Keratinocyte (primary cell): ENCODE measurements at regions not wholly inside any gene's neighbourhood (a gene's known extent, or its start where the extent isn't known, plus 50 kb on each side); places are given as distances from the start of the nearest gene placed in this dataset.

ENCODE experiments used
- DNase-seq: peaks from one replicate; pipeline ENCODE4 v3.0.0-alpha.2; 2011; ENCODE audit warnings: low read depth, missing footprints, low spot score
- FAIRE-seq: peaks from 2 replicates; lab custom pipeline; 2011; peaks lifted over from hg19 to GRCh38; lab: Jason Lieb, UNC
- H2AFZ ChIP-seq: 2 replicates; pipeline ENCODE4 v1.6.0; 2012; ENCODE audit warnings: low read length, control low read depth, inconsistent platforms; ENCODE audit not compliant: control insufficient read depth
- H3K27ac ChIP-seq: 2 replicates; pipeline ENCODE4 v1.5.1; 2011; ENCODE audit warnings: low read length; ENCODE audit not compliant: control insufficient read depth, insufficient read depth
- H3K27me3 ChIP-seq: 3 replicates; pipeline ENCODE4 v1.6.0; 2011; ENCODE audit warnings: low read length; ENCODE audit not compliant: control insufficient read depth, insufficient read depth; ENCODE audit errors: extremely low read depth
- H3K36me3 ChIP-seq, 2 experiments: 2 replicates in 1 of 2; 3 replicates in 1 of 2; pipeline ENCODE4 v1.5.1; 2011; ENCODE audit warnings: low read length in 2 of 2, mild to moderate bottlenecking in 1 of 2; ENCODE audit not compliant: control insufficient read depth in 2 of 2, insufficient read depth in 2 of 2; ENCODE audit errors: extremely low read depth in 1 of 2
- H3K4me1 ChIP-seq: 3 replicates; pipeline ENCODE4 v1.5.1; 2011; ENCODE audit warnings: low read length; ENCODE audit not compliant: control insufficient read depth, insufficient read depth; ENCODE audit errors: extremely low read depth
- H3K4me2 ChIP-seq: 3 replicates; pipeline ENCODE4 v1.6.0; 2011; ENCODE audit warnings: low read depth, low read length; ENCODE audit not compliant: control insufficient read depth, insufficient read depth; ENCODE audit errors: extremely low read depth
- H3K4me3 ChIP-seq, 3 experiments: fragments of 200-600 bp in 1 of 3; sonication (generic) in 1 of 3; 2 replicates in 2 of 3; 3 replicates in 1 of 3; pipeline ENCODE4 v1.5.1; 2011 to 2016; ENCODE audit warnings: low read length in 3 of 3, mild to moderate bottlenecking in 3 of 3, control low read depth in 2 of 3, inconsistent platforms in 1 of 3, low read depth in 1 of 3, mixed read lengths in 1 of 3, mixed run types in 1 of 3, moderate library complexity in 1 of 3; ENCODE audit not compliant: control insufficient read depth in 2 of 3, insufficient read depth in 2 of 3; ENCODE audit errors: extremely low read depth in 1 of 3
- H3K79me2 ChIP-seq: 2 replicates; pipeline ENCODE4 v1.6.0; 2012; ENCODE audit warnings: low read length; ENCODE audit not compliant: control insufficient read depth, insufficient read depth
- H3K9ac ChIP-seq: 3 replicates; pipeline ENCODE4 v1.6.0; 2011; ENCODE audit warnings: low read length; ENCODE audit not compliant: control insufficient read depth, insufficient read depth; ENCODE audit errors: extremely low read depth
- H3K9me1 ChIP-seq: 3 replicates; pipeline ENCODE4 v1.6.0; 2011; ENCODE audit warnings: low read length; ENCODE audit not compliant: control insufficient read depth, insufficient read depth; ENCODE audit errors: extremely low read depth
- H3K9me3 ChIP-seq: 2 replicates; pipeline ENCODE4 v1.5.1; 2012; ENCODE audit warnings: low read depth, low read length; ENCODE audit not compliant: control insufficient read depth
- H4K20me1 ChIP-seq: 3 replicates; pipeline ENCODE4 v1.6.0; 2011; ENCODE audit warnings: low read length; ENCODE audit not compliant: control insufficient read depth, insufficient read depth; ENCODE audit errors: extremely low read depth
- EZH2 ChIP-seq: IDR thresholded peaks from one replicate; pipeline ENCODE4 v1.6.1; 2012; ENCODE audit warnings: inconsistent platforms, mild to moderate bottlenecking, low read length, moderate library complexity
- dilution Hi-C: fragments of 300-500 bp; cut with MboI; formaldehyde crosslinking; loops from one replicate; pipeline ENCODE4 v1.7.0; 2020; ENCODE audit warnings: low sequenced_read_pairs; ENCODE audit not compliant: extremely low pct_ligation_motif_present
- TF ChIP-seq, protein P1 (sequence below), 3 experiments: IDR thresholded peaks in 1 of 3; conservative IDR thresholded peaks in 1 of 3; optimal IDR thresholded peaks in 1 of 3; 2 replicates in 2 of 3; 3 replicates in 1 of 3; pipeline versions ENCODE3 to v1.5.1; 2011; ENCODE audit warnings: low read length in 3 of 3, mild to moderate bottlenecking in 3 of 3, moderate library complexity in 2 of 3, control low read depth in 1 of 3, inconsistent platforms in 1 of 3; ENCODE audit not compliant: insufficient read depth in 2 of 3; ENCODE audit errors: extremely low read depth in 1 of 3

DNA sequence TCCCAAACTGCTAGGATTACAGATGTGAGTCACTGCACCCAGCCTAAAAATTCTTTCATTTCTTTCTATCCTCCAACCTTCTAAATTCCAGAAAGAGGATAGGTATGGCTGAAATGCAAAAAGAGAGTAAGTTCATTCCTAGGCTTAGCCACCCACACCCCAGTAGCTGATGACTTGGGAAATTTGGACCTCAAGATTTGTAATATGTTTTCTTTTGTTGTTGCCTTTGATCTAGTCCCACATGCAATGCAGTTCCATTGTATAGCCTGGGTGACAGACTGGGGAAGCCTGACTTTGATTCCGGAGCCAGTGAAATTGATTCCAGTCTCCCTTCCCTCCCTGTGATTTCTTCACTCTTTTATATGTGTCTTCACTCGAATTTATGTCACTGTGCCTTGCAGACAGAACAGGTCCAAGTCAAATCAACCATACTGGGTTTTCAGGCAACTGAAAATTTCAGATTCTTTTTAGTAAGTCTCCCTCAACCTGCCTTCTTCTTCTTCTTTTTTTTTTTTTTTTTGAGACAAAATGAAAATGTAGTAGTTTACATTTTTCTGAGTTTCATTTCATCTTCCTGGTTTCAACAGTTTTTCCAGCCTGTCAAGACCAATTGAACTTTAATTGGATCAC is 176.2 kb upstream of the RBPJ start:
- Histone ChIP-seq H3K4me3 (no peak overlapping the region), H3K36me3 (no peaks in the 10 kb centered on the region), H3K9me3 (no peaks in the 10 kb centered on the region), H3K9ac (no peak overlapping the region), H3K27me3 (no peaks in the 10 kb centered on the region), H2AFZ (no peak overlapping the region), H3K9me1 (no peaks in the 10 kb centered on the region), H3K4me2 (no peak overlapping the region), H4K20me1 (no peaks in the 10 kb centered on the region), H3K27ac (no peak overlapping the region), H3K79me2 (no peaks in the 10 kb centered on the region), H3K4me1 (no peaks in the 10 kb centered on the region)
- TF ChIP-seq, protein P1, sequence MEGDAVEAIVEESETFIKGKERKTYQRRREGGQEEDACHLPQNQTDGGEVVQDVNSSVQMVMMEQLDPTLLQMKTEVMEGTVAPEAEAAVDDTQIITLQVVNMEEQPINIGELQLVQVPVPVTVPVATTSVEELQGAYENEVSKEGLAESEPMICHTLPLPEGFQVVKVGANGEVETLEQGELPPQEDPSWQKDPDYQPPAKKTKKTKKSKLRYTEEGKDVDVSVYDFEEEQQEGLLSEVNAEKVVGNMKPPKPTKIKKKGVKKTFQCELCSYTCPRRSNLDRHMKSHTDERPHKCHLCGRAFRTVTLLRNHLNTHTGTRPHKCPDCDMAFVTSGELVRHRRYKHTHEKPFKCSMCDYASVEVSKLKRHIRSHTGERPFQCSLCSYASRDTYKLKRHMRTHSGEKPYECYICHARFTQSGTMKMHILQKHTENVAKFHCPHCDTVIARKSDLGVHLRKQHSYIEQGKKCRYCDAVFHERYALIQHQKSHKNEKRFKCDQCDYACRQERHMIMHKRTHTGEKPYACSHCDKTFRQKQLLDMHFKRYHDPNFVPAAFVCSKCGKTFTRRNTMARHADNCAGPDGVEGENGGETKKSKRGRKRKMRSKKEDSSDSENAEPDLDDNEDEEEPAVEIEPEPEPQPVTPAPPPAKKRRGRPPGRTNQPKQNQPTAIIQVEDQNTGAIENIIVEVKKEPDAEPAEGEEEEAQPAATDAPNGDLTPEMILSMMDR (optimal IDR thresholded peaks at IDR 0.05 in 1 of 3, IDR thresholded peaks at IDR 0.05 in 1 of 3, conservative IDR thresholded peaks at IDR 0.05 in 1 of 3; ENCODE audit: extremely low read depth in 1 of 3, insufficient read depth in 2 of 3, low read length in 3 of 3), result no peak
- no peak for TF ChIP-seq EZH2
- no peak for FAIRE-seq
- dilution Hi-C loops, result no loop called here
- no peak for DNase-seq

DNA sequence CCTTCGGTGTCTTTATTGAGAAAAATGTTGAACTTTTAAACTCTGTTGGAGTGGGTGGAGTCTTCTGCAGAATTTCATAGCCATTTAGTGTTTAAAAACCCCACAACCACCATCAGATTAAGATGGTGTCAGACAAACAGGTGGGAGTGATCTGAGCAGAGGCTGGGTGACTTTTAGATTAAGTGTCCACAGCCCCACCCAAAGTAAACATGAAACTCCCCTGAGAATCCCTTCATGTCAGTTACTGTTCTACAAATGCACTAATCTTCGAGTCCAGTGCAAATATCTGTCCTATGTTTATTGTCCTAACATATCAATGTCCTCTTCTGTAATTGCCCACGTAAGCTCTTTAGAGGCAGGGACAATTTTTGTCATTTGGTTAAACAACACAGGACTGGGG is 175.6 kb upstream of the RBPJ start:
- Histone ChIP-seq H3K4me2 (no peak overlapping the region), H3K9me3 (no peaks in the 10 kb centered on the region), H3K79me2 (no peaks in the 10 kb centered on the region), H3K27ac (no peak overlapping the region), H3K4me1 (no peaks in the 10 kb centered on the region), H4K20me1 (no peaks in the 10 kb centered on the region), H3K9me1 (no peaks in the 10 kb centered on the region), H3K9ac (no peak overlapping the region), H3K36me3 (no peaks in the 10 kb centered on the region), H2AFZ (no peak overlapping the region), H3K27me3 (no peaks in the 10 kb centered on the region), H3K4me3 (no peak overlapping the region)
- FAIRE-seq (no peak), DNase-seq (no peak)
- TF ChIP-seq, protein P1 (optimal IDR thresholded peaks at IDR 0.05 in 1 of 3, IDR thresholded peaks at IDR 0.05 in 1 of 3, conservative IDR thresholded peaks at IDR 0.05 in 1 of 3; ENCODE audit: extremely low read depth in 1 of 3, insufficient read depth in 2 of 3, low read length in 3 of 3), result no peak
- TF ChIP-seq EZH2, result no peak
- dilution Hi-C loops, result no loop called here
